SK-N-SH treated with all-trans-retinoic acid at 6 μM for 48 hours (cell line): ENCODE measurements at regions not wholly inside any gene's neighbourhood (a gene's known extent, or its start where the extent isn't known, plus 50 kb on each side); places are given as distances from the start of the nearest gene placed in this dataset.

Experiments used
- ATAC-seq: fragments of 200-7000 bp; cut with Tn5 transposase; 3 replicates; pipeline ENCODE4 v1.9.1; 2020; ENCODE audit warnings: mild to moderate bottlenecking, moderate library complexity
- ARNTL ChIP-seq: fragments of 450-650 bp; formaldehyde crosslinking; IDR thresholded peaks from 2 replicates; pipeline ENCODE4 v1.5.0; 2020; ENCODE audit warnings: low read depth, mild to moderate bottlenecking, moderate library complexity, borderline replicate concordance
- BACH2 ChIP-seq: fragments of 250-450 bp; sonication (Bioruptor Pico); IDR thresholded peaks from 2 replicates; pipeline ENCODE4 v1.9.0; 2021; ENCODE audit warnings: mild to moderate bottlenecking, borderline replicate concordance
- CREB5 ChIP-seq: fragments of 250-450 bp; sonication (Bioruptor Pico); IDR thresholded peaks from 2 replicates; pipeline ENCODE4 v1.5.1; 2020; ENCODE audit warnings: low read depth, mild to moderate bottlenecking, moderate library complexity
- GLIS3 ChIP-seq: fragments of 250-450 bp; sonication (Bioruptor Pico); IDR thresholded peaks from 2 replicates; pipeline ENCODE4 v1.5.0; 2020; ENCODE audit warnings: mild to moderate bottlenecking, moderate library complexity
- ISL1 ChIP-seq: fragments of 250-450 bp; sonication (Bioruptor Pico); IDR thresholded peaks from 2 replicates; pipeline ENCODE4 v2.1.2; 2022; ENCODE audit warnings: mild to moderate bottlenecking, moderate library complexity
- OSR1 ChIP-seq: fragments of 250-450 bp; sonication (Bioruptor Pico); IDR thresholded peaks from 2 replicates; pipeline ENCODE4 v1.8.0; 2022; ENCODE audit warnings: moderate library complexity, mild to moderate bottlenecking, inconsistent platforms
- PATZ1 ChIP-seq: fragments of 250-450 bp; sonication (Bioruptor Pico); IDR thresholded peaks from 2 replicates; pipeline ENCODE4 v1.8.0; 2020; ENCODE audit warnings: mild to moderate bottlenecking, moderate library complexity, borderline replicate concordance
- PPARA ChIP-seq: fragments of 250-450 bp; sonication (Bioruptor Pico); IDR thresholded peaks from 2 replicates; pipeline ENCODE4 v1.5.0; 2020; ENCODE audit warnings: mild to moderate bottlenecking, borderline replicate concordance
- RARB ChIP-seq: fragments of 250-450 bp; sonication (Bioruptor Pico); IDR thresholded peaks from 2 replicates; pipeline ENCODE4 v1.8.0; 2021; ENCODE audit warnings: mild to moderate bottlenecking, moderate library complexity
- SNAI2 ChIP-seq: fragments of 250-450 bp; sonication (Bioruptor Pico); IDR thresholded peaks from 2 replicates; pipeline ENCODE4 v1.5.0; 2020; ENCODE audit warnings: mild to moderate bottlenecking, moderate library complexity
- TCF4 ChIP-seq: fragments of 250-450 bp; sonication (Bioruptor Pico); IDR thresholded peaks from 2 replicates; pipeline ENCODE4 v1.8.0; 2021; ENCODE audit warnings: mild to moderate bottlenecking, moderate library complexity, borderline replicate concordance
- TOX ChIP-seq: fragments of 250-450 bp; sonication (Bioruptor Pico); IDR thresholded peaks from 2 replicates; pipeline ENCODE4 v1.8.0; 2021; ENCODE audit warnings: mild to moderate bottlenecking, moderate library complexity, borderline replicate concordance
- ZC3H10 ChIP-seq: fragments of 250-450 bp; sonication (Bioruptor Pico); IDR thresholded peaks from 2 replicates; pipeline ENCODE4 v1.5.1; 2021; ENCODE audit warnings: mild to moderate bottlenecking, moderate library complexity
- ZFP30 ChIP-seq: fragments of 450-650 bp; formaldehyde crosslinking; IDR thresholded peaks from 2 replicates; pipeline ENCODE4 v1.5.0; 2022; ENCODE audit warnings: mild to moderate bottlenecking, moderate library complexity
- ZNF565 ChIP-seq: fragments of 450-650 bp; formaldehyde crosslinking; conservative IDR thresholded peaks from 2 replicates; pipeline ENCODE4 v1.5.0; 2020; ENCODE audit warnings: low read depth, mild to moderate bottlenecking, moderate library complexity
- ZNF70 ChIP-seq: fragments of 450-650 bp; formaldehyde crosslinking; IDR thresholded peaks from 2 replicates; pipeline ENCODE4 v1.5.0; 2020; ENCODE audit warnings: mild to moderate bottlenecking, moderate library complexity
- ZNF8 ChIP-seq: fragments of 450-650 bp; formaldehyde crosslinking; IDR thresholded peaks from 2 replicates; pipeline ENCODE4 v1.5.0; 2020; ENCODE audit warnings: mild to moderate bottlenecking, moderate library complexity
- TF ChIP-seq, protein P1 (sequence below): fragments of 250-450 bp; sonication (Bioruptor Pico); IDR thresholded peaks from 2 replicates; pipeline ENCODE4 v1.5.0; 2020; ENCODE audit warnings: mild to moderate bottlenecking, moderate library complexity
- TF ChIP-seq, protein P2 (sequence below): fragments of 250-450 bp; sonication (Bioruptor Pico); IDR thresholded peaks from 2 replicates; pipeline ENCODE4 v1.8.0; 2021; ENCODE audit warnings: low read depth, mild to moderate bottlenecking, moderate library complexity, borderline replicate concordance
- TF ChIP-seq, protein P3 (sequence below): fragments of 250-450 bp; sonication (Bioruptor Pico); IDR thresholded peaks from 2 replicates; pipeline ENCODE4 v1.5.1; 2021; ENCODE audit warnings: mild to moderate bottlenecking, moderate library complexity

- no peak for ATAC-seq
- TF ChIP-seq ZC3H10 (CRISPR knock-in tag), result no peak
- TF ChIP-seq PATZ1 (CRISPR knock-in tag), result no peak
- TF ChIP-seq ZNF565 (CRISPR knock-in tag), result no peak
- TF ChIP-seq, protein P1, sequence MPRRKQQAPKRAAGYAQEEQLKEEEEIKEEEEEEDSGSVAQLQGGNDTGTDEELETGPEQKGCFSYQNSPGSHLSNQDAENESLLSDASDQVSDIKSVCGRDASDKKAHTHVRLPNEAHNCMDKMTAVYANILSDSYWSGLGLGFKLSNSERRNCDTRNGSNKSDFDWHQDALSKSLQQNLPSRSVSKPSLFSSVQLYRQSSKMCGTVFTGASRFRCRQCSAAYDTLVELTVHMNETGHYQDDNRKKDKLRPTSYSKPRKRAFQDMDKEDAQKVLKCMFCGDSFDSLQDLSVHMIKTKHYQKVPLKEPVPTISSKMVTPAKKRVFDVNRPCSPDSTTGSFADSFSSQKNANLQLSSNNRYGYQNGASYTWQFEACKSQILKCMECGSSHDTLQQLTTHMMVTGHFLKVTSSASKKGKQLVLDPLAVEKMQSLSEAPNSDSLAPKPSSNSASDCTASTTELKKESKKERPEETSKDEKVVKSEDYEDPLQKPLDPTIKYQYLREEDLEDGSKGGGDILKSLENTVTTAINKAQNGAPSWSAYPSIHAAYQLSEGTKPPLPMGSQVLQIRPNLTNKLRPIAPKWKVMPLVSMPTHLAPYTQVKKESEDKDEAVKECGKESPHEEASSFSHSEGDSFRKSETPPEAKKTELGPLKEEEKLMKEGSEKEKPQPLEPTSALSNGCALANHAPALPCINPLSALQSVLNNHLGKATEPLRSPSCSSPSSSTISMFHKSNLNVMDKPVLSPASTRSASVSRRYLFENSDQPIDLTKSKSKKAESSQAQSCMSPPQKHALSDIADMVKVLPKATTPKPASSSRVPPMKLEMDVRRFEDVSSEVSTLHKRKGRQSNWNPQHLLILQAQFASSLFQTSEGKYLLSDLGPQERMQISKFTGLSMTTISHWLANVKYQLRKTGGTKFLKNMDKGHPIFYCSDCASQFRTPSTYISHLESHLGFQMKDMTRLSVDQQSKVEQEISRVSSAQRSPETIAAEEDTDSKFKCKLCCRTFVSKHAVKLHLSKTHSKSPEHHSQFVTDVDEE, result no peak
- TF ChIP-seq GLIS3 (CRISPR knock-in tag), result no peak
Observed at GRCh38 chrX:69306063-69306404, 140.8 kb upstream of the PJA1 start.

DNA sequence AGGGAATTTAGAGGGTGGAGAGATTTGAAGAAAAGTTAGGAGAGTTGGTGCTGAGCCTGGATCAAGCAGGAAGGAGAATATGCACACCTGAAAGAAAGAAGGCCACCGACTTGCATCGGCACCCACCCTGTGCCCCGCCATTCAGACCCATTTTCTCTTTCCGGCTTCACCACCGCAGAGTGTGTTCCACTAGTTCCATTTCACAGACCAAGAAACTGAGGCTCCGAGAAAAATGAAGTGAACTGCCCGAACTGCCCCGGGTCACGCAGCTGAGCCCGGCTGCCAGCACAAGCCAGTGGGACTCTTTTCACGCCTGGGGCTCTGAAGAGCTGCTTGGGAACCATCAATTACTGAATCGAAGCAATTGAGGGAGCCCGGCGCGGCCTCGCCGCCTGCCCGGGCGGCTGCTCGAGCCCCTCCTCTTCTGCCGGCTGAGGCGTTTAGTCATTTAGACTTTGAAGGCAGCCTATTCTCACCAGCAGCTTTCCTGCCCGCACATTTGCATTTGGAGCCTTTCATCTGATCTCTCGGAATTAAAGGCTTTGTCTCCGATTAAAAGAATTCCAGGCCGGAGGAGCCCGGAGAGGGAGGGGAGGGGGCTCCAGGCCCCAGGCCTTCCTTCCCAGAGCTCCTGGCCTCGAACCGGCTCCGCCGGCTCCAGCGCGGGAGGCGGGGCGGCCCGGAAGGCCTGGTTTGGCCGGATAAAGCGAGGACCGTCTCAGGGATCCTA is 140.2 kb upstream of the PJA1 start:
- TF ChIP-seq, protein P1, result no peak
- TF ChIP-seq, protein P2, sequence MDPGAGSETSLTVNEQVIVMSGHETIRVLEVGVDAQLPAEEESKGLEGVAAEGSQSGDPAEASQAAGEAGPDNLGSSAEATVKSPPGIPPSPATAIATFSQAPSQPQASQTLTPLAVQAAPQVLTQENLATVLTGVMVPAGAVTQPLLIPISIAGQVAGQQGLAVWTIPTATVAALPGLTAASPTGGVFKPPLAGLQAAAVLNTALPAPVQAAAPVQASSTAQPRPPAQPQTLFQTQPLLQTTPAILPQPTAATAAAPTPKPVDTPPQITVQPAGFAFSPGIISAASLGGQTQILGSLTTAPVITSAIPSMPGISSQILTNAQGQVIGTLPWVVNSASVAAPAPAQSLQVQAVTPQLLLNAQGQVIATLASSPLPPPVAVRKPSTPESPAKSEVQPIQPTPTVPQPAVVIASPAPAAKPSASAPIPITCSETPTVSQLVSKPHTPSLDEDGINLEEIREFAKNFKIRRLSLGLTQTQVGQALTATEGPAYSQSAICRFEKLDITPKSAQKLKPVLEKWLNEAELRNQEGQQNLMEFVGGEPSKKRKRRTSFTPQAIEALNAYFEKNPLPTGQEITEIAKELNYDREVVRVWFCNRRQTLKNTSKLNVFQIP, result no peak
- TF ChIP-seq SNAI2 (CRISPR knock-in tag), result no peak
- no peak for ATAC-seq

GRCh38 chrX:69303231-69303630 is 138.0 kb upstream of the PJA1 start:
- no peak for ATAC-seq
- no peak for TF ChIP-seq ZC3H10 (CRISPR knock-in tag)
- no peak for TF ChIP-seq PPARA (CRISPR knock-in tag)
- TF ChIP-seq ZNF565 (CRISPR knock-in tag), result no peak
- no peak for TF ChIP-seq TOX (CRISPR knock-in tag)
- TF ChIP-seq ZFP30 (CRISPR knock-in tag), result no peak
- TF ChIP-seq CREB5 (CRISPR knock-in tag), result no peak
- no peak for TF ChIP-seq ISL1
- no peak for TF ChIP-seq SNAI2 (CRISPR knock-in tag)
- TF ChIP-seq ARNTL (CRISPR knock-in tag), result no peak
- TF ChIP-seq, protein P1, result no peak
- no peak for TF ChIP-seq BACH2
- no peak for TF ChIP-seq OSR1 (CRISPR knock-in tag)
- no peak for TF ChIP-seq TCF4 (CRISPR knock-in tag)
- TF ChIP-seq, protein P3, sequence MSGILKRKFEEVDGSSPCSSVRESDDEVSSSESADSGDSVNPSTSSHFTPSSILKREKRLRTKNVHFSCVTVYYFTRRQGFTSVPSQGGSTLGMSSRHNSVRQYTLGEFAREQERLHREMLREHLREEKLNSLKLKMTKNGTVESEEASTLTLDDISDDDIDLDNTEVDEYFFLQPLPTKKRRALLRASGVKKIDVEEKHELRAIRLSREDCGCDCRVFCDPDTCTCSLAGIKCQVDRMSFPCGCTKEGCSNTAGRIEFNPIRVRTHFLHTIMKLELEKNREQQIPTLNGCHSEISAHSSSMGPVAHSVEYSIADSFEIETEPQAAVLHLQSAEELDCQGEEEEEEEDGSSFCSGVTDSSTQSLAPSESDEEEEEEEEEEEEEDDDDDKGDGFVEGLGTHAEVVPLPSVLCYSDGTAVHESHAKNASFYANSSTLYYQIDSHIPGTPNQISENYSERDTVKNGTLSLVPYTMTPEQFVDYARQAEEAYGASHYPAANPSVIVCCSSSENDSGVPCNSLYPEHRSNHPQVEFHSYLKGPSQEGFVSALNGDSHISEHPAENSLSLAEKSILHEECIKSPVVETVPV (CRISPR knock-in tag), result no peak
- no peak for TF ChIP-seq ZNF8
- no peak for TF ChIP-seq GLIS3 (CRISPR knock-in tag)
- no peak for TF ChIP-seq PATZ1 (CRISPR knock-in tag)
- no peak for TF ChIP-seq RARB (CRISPR knock-in tag)
- TF ChIP-seq ZNF70 (CRISPR knock-in tag), result no peak
